DND-41 (cell line): ENCODE measurements at regions not wholly inside any gene's neighbourhood (a gene's known extent, or its start where the extent isn't known, plus 50 kb on each side); places are given as distances from the start of the nearest gene placed in this dataset.
"Not testable (repeated sequence)": the region's sequence is repeated elsewhere in the genome, so short reads cannot be mapped to it uniquely, and the experiment has no call there.

Experiments
- ATAC-seq: fragments of 200-7000 bp; cut with Tn5 transposase; 3 replicates; pipeline ENCODE4 v1.9.1; 2021; ENCODE audit warnings: low read depth; ENCODE audit not compliant: insufficient read depth
- DNase-seq: peaks from one replicate; pipeline ENCODE4 v3.0.0-alpha.2; 2020
- H2AFZ ChIP-seq: 2 replicates; pipeline ENCODE4 v1.6.0; 2012; ENCODE audit warnings: low read depth, low read length
- H3K27ac ChIP-seq: 2 replicates; pipeline ENCODE4 v1.5.1; 2012; ENCODE audit warnings: low read length, inconsistent platforms
- H3K27me3 ChIP-seq: fragments of 200-600 bp; sonication (generic); 2 replicates; pipeline ENCODE4 v1.6.0; 2012; ENCODE audit warnings: low read length, mild to moderate bottlenecking, inconsistent platforms; ENCODE audit not compliant: insufficient read depth, poor library complexity
- H3K36me3 ChIP-seq: 2 replicates; pipeline ENCODE4 v1.5.1; 2012; ENCODE audit warnings: low read length, inconsistent platforms; ENCODE audit not compliant: insufficient read depth
- H3K4me1 ChIP-seq: 2 replicates; pipeline ENCODE4 v1.5.1; 2012; ENCODE audit warnings: mild to moderate bottlenecking, low read length; ENCODE audit not compliant: insufficient read depth
- H3K4me2 ChIP-seq: 2 replicates; pipeline ENCODE4 v1.6.0; 2012; ENCODE audit warnings: mild to moderate bottlenecking, moderate library complexity, low read length, inconsistent platforms; ENCODE audit not compliant: insufficient read depth
- H3K4me3 ChIP-seq, 2 experiments: fragments of 200-600 bp in 1 of 2; shearing (Covaris generic) in 1 of 2; 2 replicates each; pipeline ENCODE4 v1.5.1; 2012 to 2016; ENCODE audit warnings: inconsistent platforms in 2 of 2, low read length in 2 of 2, mild to moderate bottlenecking in 2 of 2, low read depth in 1 of 2, moderate library complexity in 1 of 2
- H3K79me2 ChIP-seq: 2 replicates; pipeline ENCODE4 v1.6.0; 2012; ENCODE audit warnings: low read length, inconsistent platforms; ENCODE audit not compliant: insufficient read depth
- H3K9ac ChIP-seq: 2 replicates; pipeline ENCODE4 v1.6.0; 2012; ENCODE audit warnings: low read depth, mild to moderate bottlenecking, inconsistent platforms, low read length, moderate library complexity
- H3K9me3 ChIP-seq: 2 replicates; pipeline ENCODE4 v1.5.1; 2012; ENCODE audit warnings: low read length, moderate library complexity, mild to moderate bottlenecking, inconsistent platforms; ENCODE audit not compliant: insufficient read depth, severe bottlenecking
- H4K20me1 ChIP-seq: 2 replicates; pipeline ENCODE4 v1.6.0; 2012; ENCODE audit warnings: low read length; ENCODE audit not compliant: insufficient read depth
- EZH2 ChIP-seq: IDR thresholded peaks from 3 replicates; pipeline ENCODE4 v1.6.1; 2012; ENCODE audit warnings: borderline replicate concordance, low read depth, mild to moderate bottlenecking, moderate library complexity, low read length, inconsistent platforms; ENCODE audit not compliant: severe bottlenecking
- TF ChIP-seq, protein P1 (sequence below): IDR thresholded peaks from 2 replicates; pipeline ENCODE4 v1.5.1; 2012; ENCODE audit warnings: borderline replicate concordance, low read length, moderate library complexity, mild to moderate bottlenecking; ENCODE audit not compliant: poor library complexity, severe bottlenecking; ENCODE audit errors: extremely low read depth

- no peak overlapping the region for H3K4me3 ChIP-seq
- H3K4me1 ChIP-seq, result no peaks in the 10 kb centered on the region
- H3K27ac ChIP-seq, result no peak overlapping the region
- no peaks in the 10 kb centered on the region for H3K9me3 ChIP-seq
- H3K9ac ChIP-seq, result no peak overlapping the region
- H3K79me2 ChIP-seq, result no peaks in the 10 kb centered on the region
- H2AFZ ChIP-seq, result no peak overlapping the region
- TF ChIP-seq EZH2, result no peak
- TF ChIP-seq, protein P1, sequence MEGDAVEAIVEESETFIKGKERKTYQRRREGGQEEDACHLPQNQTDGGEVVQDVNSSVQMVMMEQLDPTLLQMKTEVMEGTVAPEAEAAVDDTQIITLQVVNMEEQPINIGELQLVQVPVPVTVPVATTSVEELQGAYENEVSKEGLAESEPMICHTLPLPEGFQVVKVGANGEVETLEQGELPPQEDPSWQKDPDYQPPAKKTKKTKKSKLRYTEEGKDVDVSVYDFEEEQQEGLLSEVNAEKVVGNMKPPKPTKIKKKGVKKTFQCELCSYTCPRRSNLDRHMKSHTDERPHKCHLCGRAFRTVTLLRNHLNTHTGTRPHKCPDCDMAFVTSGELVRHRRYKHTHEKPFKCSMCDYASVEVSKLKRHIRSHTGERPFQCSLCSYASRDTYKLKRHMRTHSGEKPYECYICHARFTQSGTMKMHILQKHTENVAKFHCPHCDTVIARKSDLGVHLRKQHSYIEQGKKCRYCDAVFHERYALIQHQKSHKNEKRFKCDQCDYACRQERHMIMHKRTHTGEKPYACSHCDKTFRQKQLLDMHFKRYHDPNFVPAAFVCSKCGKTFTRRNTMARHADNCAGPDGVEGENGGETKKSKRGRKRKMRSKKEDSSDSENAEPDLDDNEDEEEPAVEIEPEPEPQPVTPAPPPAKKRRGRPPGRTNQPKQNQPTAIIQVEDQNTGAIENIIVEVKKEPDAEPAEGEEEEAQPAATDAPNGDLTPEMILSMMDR, result no peak
- no peak overlapping the region for H3K4me2 ChIP-seq
- ATAC-seq (no peak), DNase-seq (no peak)
- no peaks in the 10 kb centered on the region for H3K27me3 ChIP-seq
- H4K20me1 ChIP-seq, result no peaks in the 10 kb centered on the region
- no peaks in the 10 kb centered on the region for H3K36me3 ChIP-seq
These were observed 190.6 kb upstream of the MSX2 start for GRCh38 chr5:174533751-174534241.

- H2AFZ ChIP-seq, result no peak overlapping the region
- DNase-seq (no peak), ATAC-seq (no peak)
- TF ChIP-seq EZH2, result no peak
- TF ChIP-seq, protein P1, result no peak
- H3K4me1 ChIP-seq, result no peaks in the 10 kb centered on the region
- H3K79me2 ChIP-seq, result no peaks in the 10 kb centered on the region
- no peak overlapping the region for H3K9ac ChIP-seq
- no peaks in the 10 kb centered on the region for H3K9me3 ChIP-seq
- no peak overlapping the region for H3K4me3 ChIP-seq
- H3K27me3 ChIP-seq, result no peaks in the 10 kb centered on the region
- H4K20me1 ChIP-seq, result no peaks in the 10 kb centered on the region
- no peak overlapping the region for H3K27ac ChIP-seq
- H3K36me3 ChIP-seq, result no peaks in the 10 kb centered on the region
- no peak overlapping the region for H3K4me2 ChIP-seq
These were observed 188.7 kb upstream of the MSX2 start for GRCh38 chr5:174535669-174536068.

DNA sequence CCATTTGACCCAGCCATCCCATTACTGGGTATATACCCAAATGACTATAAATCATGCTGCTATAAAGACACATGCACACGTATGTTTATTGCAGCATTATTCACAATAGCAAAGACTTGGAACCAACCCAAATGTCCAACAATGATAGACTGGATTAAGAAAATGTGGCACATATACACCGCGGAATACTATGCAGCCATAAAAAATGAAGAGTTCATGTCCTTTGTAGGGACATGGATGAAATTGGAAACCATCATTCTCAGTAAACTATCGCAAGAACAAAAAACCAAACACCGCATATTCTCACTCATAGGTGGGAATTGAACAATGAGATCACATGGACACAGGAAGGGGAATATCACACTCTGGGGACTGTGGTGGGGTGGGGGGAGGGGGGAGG lies 184.6 kb upstream of the MSX2 start:
- H2AFZ ChIP-seq, H3K9ac ChIP-seq, H3K4me3 ChIP-seq, H4K20me1 ChIP-seq, H3K27ac ChIP-seq, H3K4me1 ChIP-seq, H3K79me2 ChIP-seq, H3K4me2 ChIP-seq, H3K27me3 ChIP-seq, H3K9me3 ChIP-seq, DNase-seq, ATAC-seq, H3K36me3 ChIP-seq: not testable (repeated sequence)

GRCh38 chr5:174542037-174542436 lies 182.3 kb upstream of the MSX2 start:
- H3K36me3 ChIP-seq, result no peaks in the 10 kb centered on the region
- H3K4me2 ChIP-seq, result no peak overlapping the region
- no peak overlapping the region for H3K9ac ChIP-seq
- H3K27me3 ChIP-seq, result no peaks in the 10 kb centered on the region
- ATAC-seq (no peak), DNase-seq (no peak)
- H3K79me2 ChIP-seq, result no peaks in the 10 kb centered on the region
- TF ChIP-seq, protein P1, result no peak
- TF ChIP-seq EZH2, result no peak
- H3K4me3 ChIP-seq, result no peak overlapping the region
- no peak overlapping the region for H2AFZ ChIP-seq
- no peaks in the 10 kb centered on the region for H3K9me3 ChIP-seq
- H4K20me1 ChIP-seq, result no peaks in the 10 kb centered on the region
- H3K27ac ChIP-seq, result no peak overlapping the region
- H3K4me1 ChIP-seq, result no peaks in the 10 kb centered on the region
